ENCODE measurements at regions not wholly inside any gene's neighbourhood (a gene's known extent, or its start where the extent isn't known, plus 50 kb on each side); places are given as distances from the start of the nearest gene placed in this dataset.
"Not testable (repeated sequence)": the region's sequence is repeated elsewhere in the genome, so short reads cannot be mapped to it uniquely, and the experiment has no call there.

- no peak for DNase-seq (ENCODE audit: low read depth in 2 of 3, low spot score in 2 of 3)
Measured at GRCh38 chr16:86856946-86857586, 278.7 kb downstream of the FOXL1 start.

DNA sequence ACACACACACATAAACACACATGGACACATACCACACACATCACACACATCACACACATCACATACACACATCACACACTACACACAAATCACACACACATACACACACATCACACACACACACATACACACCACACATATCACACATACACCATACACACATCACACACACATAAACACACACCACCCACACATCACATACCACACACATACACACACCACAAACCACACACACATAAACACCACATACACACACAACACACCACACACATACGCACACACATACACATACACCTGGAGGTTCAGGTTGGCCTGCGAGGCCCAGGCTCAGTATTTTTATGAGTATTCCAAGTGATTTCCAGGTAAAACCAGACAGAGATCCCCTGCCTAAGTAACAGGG lies 279.5 kb downstream of the FOXL1 start:
- no peak for DNase-seq (ENCODE audit: low read depth in 2 of 3, low spot score in 2 of 3)

DNA sequence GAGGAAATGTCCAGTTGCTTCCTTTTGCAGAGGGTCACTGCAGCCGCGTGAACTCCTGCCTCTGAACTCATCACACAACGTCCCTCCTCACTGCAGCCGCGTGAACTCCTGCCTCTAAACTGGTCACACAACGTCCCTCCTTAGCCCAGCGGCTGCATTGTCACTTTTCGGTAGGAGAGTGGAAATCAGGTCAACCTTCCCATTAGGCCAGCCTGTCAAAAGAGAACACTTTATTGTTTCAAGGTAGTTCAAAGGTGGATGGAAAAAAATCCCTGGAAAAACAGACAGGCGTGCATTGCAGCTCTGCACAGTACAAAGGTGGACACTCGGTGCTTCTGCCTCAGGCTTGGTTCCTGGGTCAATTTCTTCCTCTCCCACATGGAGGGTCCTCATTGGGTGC lies 280.2 kb downstream of the FOXL1 start:
- DNase-seq (ENCODE audit: low read depth in 2 of 3, low spot score in 2 of 3), result no peak

DNA sequence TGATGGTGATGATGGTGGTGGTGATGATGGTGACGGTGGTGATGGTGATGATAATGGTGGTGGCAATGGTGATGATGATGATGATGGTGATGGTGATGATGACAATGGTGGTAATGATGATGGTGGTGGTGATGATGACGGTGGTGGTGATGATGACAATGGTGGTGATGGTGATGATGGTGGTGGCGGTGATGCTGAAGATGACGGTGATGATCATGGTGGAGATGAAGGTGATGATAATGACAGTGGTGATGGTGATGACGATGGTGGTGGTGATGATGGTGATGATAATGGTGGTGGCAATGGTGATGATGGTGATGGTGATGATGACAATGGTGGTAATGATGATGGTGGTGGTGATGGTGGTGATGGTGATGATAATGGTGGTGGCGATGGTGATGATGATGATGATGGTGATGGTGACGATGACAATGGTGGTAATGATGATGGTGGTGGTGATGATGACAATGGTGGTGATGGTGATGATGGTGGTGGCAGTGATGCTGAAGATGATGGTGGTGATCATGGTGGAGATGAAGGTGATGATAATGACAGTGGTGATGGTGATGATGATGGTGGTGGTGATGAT lies 283.0 kb downstream of the FOXL1 start:
- DNase-seq (ENCODE audit: low read depth in 2 of 3, low spot score in 2 of 3), result not testable (repeated sequence)

GRCh38 chr16:86862595-86863280 lies 284.4 kb downstream of the FOXL1 start:
- no peak for DNase-seq (ENCODE audit: low read depth in 2 of 3, low spot score in 2 of 3)

DNA sequence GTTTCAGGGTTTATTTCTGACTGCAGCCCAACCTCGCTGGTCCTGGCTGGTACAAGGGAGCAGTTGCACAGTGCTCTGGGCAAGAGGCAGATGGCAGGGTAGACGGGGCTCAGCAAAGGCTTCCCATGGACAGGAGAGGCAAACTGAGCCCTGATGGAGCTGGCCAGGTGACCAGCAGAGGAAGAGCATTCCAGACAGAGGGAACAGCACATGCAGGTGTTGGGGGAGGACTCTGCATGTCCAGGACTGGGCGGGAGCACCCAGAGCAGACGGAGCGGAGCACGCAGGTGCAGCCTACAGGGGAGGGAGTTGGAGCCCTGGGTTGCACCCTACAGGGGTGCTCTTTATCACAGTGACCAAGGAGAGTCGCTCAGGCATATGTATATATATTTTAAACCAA lies 285.3 kb downstream of the FOXL1 start:
- no peak for DNase-seq (ENCODE audit: low read depth in 2 of 3, low spot score in 2 of 3)

DNA sequence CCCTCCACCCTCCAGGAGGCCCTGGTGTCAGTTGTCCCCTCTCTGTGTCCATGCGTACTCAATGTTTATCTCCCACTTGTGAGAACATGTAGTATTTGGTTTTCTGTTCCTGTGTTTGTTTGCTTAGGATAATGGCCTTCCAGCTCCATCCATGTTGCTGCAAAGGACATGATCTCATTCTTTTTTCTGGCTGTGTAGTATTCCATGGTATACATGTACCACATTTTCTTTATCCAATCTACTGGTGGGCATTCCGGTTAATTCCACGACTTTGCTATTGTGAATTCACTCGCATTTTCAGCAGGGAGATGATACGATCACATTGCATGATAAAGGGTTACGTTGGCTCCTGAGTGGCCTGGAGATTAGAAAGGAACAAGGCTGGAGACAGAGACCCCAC lies 286.2 kb downstream of the FOXL1 start:
- DNase-seq (ENCODE audit: low read depth in 2 of 3, low spot score in 2 of 3), result no peak

DNA sequence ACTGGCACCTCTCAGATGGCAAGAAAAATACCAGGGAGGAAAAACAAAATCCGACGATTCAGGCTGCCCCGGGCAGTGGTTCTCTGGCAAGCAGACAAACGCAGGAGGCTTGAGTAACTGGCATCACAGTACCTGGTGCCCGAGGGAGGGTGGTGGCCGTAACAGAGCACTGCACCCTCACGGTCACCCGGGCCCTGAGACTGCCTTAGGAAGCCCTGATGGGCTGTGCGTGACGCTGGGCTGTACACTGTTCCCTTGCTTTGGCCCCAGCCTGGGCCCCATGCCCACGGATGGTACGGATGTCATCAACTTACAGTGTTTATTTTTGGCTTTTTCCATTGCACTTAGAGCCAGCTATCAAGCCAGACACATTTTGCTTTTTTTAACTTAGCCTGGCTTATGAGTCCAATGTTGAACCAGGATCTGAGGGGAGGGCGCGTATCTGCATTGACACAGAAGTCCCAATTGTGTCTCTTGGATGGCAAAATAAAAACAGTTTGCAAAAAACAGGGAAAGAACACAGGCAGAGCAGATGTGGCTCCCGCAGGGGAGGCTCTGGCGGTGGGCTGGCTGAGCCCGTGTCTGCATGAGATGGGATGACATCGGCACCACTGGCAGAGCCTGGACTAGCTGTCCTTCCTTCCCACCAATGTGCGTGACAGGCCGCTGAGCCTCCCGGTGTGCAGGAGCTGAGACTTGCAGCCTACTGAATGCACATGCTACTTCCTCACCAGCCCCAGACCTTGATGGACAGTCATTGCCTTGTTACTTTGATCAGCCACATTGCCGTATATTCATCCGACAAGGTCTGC lies 287.7 kb downstream of the FOXL1 start:
- no peak for DNase-seq (ENCODE audit: low read depth in 2 of 3, low spot score in 2 of 3)

DNA sequence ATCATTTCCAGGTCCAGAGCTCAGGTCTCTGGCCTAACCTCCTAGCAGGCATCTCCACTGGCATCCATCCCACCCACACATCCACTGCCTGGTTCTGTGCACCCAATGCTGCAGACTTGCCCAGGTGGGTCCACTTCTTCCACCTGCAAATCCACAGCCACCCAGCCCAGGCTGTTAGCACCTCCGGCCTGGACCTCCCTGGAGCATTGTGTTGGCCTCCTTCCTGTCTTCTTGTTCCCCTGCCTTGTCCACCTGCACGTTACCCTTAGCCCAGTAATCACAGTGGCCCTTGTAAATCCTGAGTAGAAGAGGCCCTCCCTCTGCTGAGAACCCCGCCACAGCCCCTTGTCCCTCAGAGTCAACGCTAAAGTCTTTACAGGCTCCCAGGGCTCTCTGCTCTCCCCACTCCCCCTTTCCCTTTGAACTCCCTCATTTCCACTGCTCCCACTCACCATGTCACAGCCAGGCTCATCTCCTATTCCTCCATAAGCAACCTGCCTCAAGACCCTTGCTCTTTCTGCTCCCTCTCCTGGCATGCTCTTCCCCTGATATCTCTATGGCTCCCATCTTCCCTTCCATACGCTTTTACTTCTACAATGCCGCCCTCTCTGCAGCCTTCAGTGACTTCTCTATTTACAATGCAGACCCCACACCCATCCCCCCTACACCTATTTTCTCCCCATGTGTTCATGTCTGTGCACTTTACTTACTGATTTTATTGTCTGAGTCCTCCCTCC lies 288.8 kb downstream of the FOXL1 start:
- no peak for DNase-seq (ENCODE audit: low read depth in 2 of 3, low spot score in 2 of 3)

DNA sequence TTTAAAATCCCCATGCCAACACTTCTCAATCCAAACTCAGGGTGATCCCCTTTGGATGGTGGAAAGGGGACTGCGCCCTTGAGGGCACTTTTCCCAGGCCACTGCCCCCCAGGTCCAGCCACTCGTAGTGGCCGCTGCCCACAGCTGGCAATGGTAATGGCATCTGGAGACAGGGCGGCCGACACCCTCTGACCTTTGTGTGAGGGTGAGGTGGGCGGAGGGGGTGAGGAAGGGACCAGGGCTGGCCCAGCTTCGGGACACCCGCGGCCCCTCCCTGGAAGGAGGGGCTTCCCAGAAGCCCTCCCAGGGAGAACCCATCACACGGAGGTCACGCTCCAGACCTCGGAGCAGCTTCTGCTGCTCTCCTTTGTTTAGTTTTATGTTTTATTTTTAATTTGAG lies 289.7 kb downstream of the FOXL1 start:
- DNase-seq (ENCODE audit: low read depth in 2 of 3, low spot score in 2 of 3), result no peak

- no peak for DNase-seq (ENCODE audit: low read depth in 2 of 3, low spot score in 2 of 3)
Measured at GRCh38 chr16:86868786-86869185, 290.4 kb downstream of the FOXL1 start.

DNA sequence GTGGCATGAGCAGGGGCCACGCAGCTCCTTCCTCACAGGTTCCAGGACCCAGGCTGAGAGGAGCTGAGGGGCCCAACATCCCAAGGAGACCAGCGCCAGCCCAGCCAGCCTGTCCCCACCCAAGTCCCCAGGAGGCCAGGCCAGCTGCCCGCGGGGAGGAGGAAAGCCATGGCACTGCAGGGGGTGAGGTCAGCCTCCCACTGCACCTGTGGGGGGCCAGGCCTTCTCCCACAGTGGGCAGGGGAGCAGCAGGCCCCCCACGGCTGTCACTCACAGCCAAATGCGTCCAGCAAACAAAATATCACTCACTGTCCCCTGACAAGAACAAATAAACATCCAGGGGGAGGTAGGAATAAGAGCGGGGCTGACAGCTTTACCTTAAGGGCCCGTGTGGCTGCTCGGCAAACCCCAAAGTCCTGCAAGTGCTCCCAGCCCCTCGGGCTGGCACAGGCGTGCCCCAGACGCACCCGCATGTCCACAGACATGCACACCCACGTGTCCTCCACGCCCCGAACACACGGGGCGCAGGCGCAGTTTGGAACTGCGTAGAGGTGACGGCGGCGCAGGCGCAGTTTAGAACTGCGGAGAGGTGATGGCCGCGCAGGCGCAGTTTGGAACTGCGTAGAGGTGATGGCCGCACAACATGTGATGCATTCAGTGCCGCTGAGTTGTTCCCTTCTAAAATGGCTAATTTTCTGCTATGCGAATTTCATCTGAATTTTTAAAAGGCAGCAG lies 291.1 kb downstream of the FOXL1 start:
- no peak for DNase-seq (ENCODE audit: low read depth in 2 of 3, low spot score in 2 of 3)

- no peak for DNase-seq (ENCODE audit: low read depth in 2 of 3, low spot score in 2 of 3)
Measured at GRCh38 chr16:86870380-86870779, 292.0 kb downstream of the FOXL1 start.

DNA sequence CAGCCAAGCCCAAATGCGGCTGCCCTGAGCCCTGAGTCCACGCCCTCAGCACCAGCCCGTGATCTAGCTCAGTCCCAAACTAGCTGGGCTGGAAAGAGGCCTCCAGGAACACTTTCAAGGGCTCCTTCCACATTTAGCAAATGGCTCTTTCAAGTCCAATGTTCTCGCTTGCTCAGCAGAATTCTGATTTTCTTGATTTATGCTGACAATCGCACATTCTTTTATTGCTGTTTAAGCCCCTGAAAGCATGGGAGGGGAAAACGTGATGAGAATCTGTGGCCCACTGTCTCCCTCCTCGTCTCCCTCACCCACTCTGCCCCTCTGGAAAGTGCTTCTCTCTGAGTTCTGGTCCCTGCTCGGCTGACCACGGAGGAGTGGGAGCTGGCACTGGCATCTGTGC lies 293.8 kb downstream of the FOXL1 start:
- no peak for DNase-seq (ENCODE audit: low read depth in 2 of 3, low spot score in 2 of 3)

- DNase-seq (ENCODE audit: low read depth in 2 of 3, low spot score in 2 of 3), result no peak
Measured at GRCh38 chr16:86872833-86873232, 294.5 kb downstream of the FOXL1 start.

DNA sequence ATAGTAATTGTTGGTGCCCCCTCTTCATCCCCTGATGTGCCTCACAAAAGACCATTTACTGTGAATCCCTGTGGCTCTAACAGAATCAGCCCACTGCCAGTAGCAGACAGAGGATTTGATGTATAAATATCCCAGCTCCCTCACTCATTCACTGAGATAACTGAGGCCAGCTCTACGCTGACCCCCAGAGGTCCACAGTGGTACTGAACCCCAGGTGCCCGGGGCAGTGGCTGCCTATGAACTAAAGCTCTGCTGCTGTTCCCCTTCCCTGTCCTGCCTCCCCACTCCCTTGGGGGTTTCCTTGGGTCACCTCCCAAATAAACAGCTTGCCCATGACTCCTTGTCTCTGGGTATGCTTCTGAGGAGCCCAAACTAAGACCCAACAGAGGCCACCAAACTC lies 295.8 kb downstream of the FOXL1 start:
- DNase-seq (ENCODE audit: low read depth in 2 of 3, low spot score in 2 of 3), result no peak

DNA sequence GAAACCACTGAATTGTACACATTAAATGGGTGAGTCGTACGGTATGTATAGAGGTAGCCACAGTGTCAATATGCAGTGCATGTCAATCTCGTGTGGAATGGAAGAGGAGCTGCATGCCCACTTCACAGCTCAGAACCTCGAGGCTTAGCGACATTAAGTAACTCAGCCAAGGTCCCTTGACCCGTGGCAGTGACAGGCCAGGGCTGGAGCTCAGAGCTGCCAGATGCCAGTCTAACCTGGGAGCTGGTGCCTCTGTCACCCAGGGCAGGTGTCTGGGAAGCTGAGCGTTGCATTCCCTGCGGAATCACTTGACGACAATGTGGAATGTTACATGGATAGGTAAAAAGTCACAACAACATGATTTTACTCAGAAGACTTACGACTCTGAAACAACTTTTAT lies 298.1 kb downstream of the FOXL1 start:
- DNase-seq (ENCODE audit: low read depth in 2 of 3, low spot score in 2 of 3), result no peak

DNA sequence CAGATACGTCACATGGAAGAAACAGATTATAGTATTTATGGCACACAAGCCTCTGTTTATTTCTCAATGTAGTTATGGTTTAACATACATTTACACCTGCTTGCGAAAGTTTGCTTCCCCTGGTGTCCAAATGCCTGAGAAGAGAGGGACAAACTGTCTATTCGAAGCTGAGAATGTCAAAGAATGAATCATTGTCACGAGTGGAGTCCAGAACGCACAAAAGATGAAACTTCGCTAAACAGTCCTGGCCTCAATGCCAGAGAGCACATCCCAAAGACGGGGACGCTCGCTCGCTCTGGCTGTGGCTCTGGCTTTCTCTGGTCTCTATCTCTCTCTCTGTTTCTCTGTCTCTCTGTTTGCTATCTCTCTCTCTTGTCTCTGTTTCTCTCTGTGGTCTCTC lies 298.8 kb downstream of the FOXL1 start:
- DNase-seq (ENCODE audit: low read depth in 2 of 3, low spot score in 2 of 3), result no peak

GRCh38 chr16:86877835-86878234 lies 299.5 kb downstream of the FOXL1 start:
- no peak for DNase-seq (ENCODE audit: low read depth in 2 of 3, low spot score in 2 of 3)
